Liver (tissue), 8 donors: ENCODE measurements at regions not wholly inside any gene's neighbourhood (a gene's known extent, or its start where the extent isn't known, plus 50 kb on each side); places are given as distances from the start of the nearest gene placed in this dataset.

ENCODE experiments used
- DNase-seq: peaks from one replicate; pipeline ENCODE4 v3.0.0-alpha.2; 2017; ENCODE audit warnings: low spot score
- H3K27ac ChIP-seq, 2 donors: one replicate each; pipeline ENCODE4 v1.7.0; 2013; ENCODE audit warnings: inconsistent platforms in 2 of 2, low read length in 2 of 2, control low read depth in 1 of 2, low read depth in 1 of 2, mild to moderate bottlenecking in 1 of 2
- H3K27me3 ChIP-seq, 4 donors: one replicate each; pipeline versions ENCODE4 v1.6.1 to v1.7.0; 2013; ENCODE audit warnings: low read length in 3 of 4, inconsistent platforms in 1 of 4, mild to moderate bottlenecking in 1 of 4, moderate library complexity in 1 of 4; ENCODE audit not compliant: control insufficient read depth in 4 of 4, insufficient read depth in 4 of 4
- H3K36me3 ChIP-seq, 4 donors: one replicate each; pipeline versions ENCODE4 v1.6.1 to v1.7.0; 2013; ENCODE audit warnings: low read length in 3 of 4, mild to moderate bottlenecking in 3 of 4, low read depth in 1 of 4, moderate library complexity in 1 of 4; ENCODE audit not compliant: control insufficient read depth in 4 of 4, insufficient read depth in 3 of 4
- H3K4me1 ChIP-seq, 4 donors: one replicate each; pipeline versions ENCODE4 v1.6.1 to v1.7.0; 2013; ENCODE audit warnings: low read length in 3 of 4, mild to moderate bottlenecking in 3 of 4, moderate library complexity in 1 of 4; ENCODE audit not compliant: control insufficient read depth in 4 of 4, insufficient read depth in 4 of 4
- H3K4me3 ChIP-seq, 3 donors: one replicate each; pipeline versions ENCODE4 v1.6.1 to v1.7.0; 2013; ENCODE audit warnings: low read length in 3 of 3, control low read depth in 1 of 3, low read depth in 1 of 3, mild to moderate bottlenecking in 1 of 3
- H3K9ac ChIP-seq, 2 donors: one replicate each; pipeline ENCODE4 v1.7.0; 2013; ENCODE audit warnings: low read length in 2 of 2, mild to moderate bottlenecking in 2 of 2, moderate library complexity in 2 of 2, control low read depth in 1 of 2, low read depth in 1 of 2
- H3K9me3 ChIP-seq, 4 donors: one replicate each; pipeline versions ENCODE4 v1.6.1 to v1.7.0; 2013; ENCODE audit warnings: low read length in 3 of 4; ENCODE audit not compliant: control insufficient read depth in 4 of 4
- ATF3 ChIP-seq: IDR thresholded peaks from 2 replicates; pipeline ENCODE4 v1.6.1; 2016; ENCODE audit warnings: antibody characterized with exemption
- CTCF ChIP-seq: fragments of 150-350 bp; IDR thresholded peaks from 2 replicates; pipeline ENCODE4 v1.5.1; 2017; ENCODE audit warnings: improper control_type of control experiment, low read depth, low read length; ENCODE audit not compliant: missing input control
- EGR1 ChIP-seq, 2 donors: IDR thresholded peaks; 2 replicates each; pipeline ENCODE4 v1.6.1; 2016 to 2018; ENCODE audit warnings: antibody characterized with exemption in 2 of 2, low read depth in 2 of 2
- FOXA1 ChIP-seq: IDR thresholded peaks from 2 replicates; pipeline ENCODE4 v1.6.1; 2016; ENCODE audit warnings: antibody characterized with exemption
- FOXA2 ChIP-seq: IDR thresholded peaks from 2 replicates; pipeline ENCODE4 v1.6.1; 2016; ENCODE audit warnings: antibody characterized with exemption
- GABPA ChIP-seq, 2 donors: IDR thresholded peaks in 1 of 2; conservative IDR thresholded peaks in 1 of 2; 2 replicates each; pipeline ENCODE4 v1.6.1; 2016; ENCODE audit warnings: antibody characterized with exemption in 2 of 2, mild to moderate bottlenecking in 1 of 2, moderate library complexity in 1 of 2
- HNF4A ChIP-seq, 2 donors: conservative IDR thresholded peaks; 2 replicates each; pipeline ENCODE4 v1.6.1; 2016; ENCODE audit warnings: antibody characterized with exemption in 2 of 2, mild to moderate bottlenecking in 2 of 2
- HNF4G ChIP-seq: IDR thresholded peaks from 2 replicates; pipeline ENCODE4 v1.6.1; 2016; ENCODE audit warnings: antibody characterized with exemption
- JUND ChIP-seq, 2 donors: IDR thresholded peaks; 2 replicates each; pipeline ENCODE4 v1.6.1; 2016; ENCODE audit warnings: antibody characterized with exemption in 2 of 2
- MAX ChIP-seq: IDR thresholded peaks from 2 replicates; pipeline ENCODE4 v1.6.1; 2016; ENCODE audit warnings: antibody characterized with exemption
- NR2F2 ChIP-seq: IDR thresholded peaks from 2 replicates; pipeline ENCODE4 v1.6.1; 2016; ENCODE audit warnings: antibody characterized with exemption
- RAD21 ChIP-seq, 2 donors: IDR thresholded peaks; 2 replicates each; pipeline ENCODE4 v1.6.1; 2016; ENCODE audit warnings: antibody characterized with exemption in 2 of 2, mild to moderate bottlenecking in 2 of 2
- REST ChIP-seq: IDR thresholded peaks from 2 replicates; pipeline ENCODE4 v1.6.1; 2016; ENCODE audit warnings: antibody characterized with exemption, mild to moderate bottlenecking
- RXRA ChIP-seq, 2 donors: IDR thresholded peaks; 2 replicates each; pipeline ENCODE4 v1.6.1; 2017 to 2018; ENCODE audit warnings: antibody characterized with exemption in 2 of 2, mild to moderate bottlenecking in 1 of 2
- SP1 ChIP-seq: IDR thresholded peaks from 2 replicates; pipeline ENCODE4 v1.6.1; 2018; ENCODE audit warnings: antibody characterized with exemption, mild to moderate bottlenecking
- TAF1 ChIP-seq: conservative IDR thresholded peaks from 2 replicates; pipeline ENCODE4 v1.6.1; 2016; ENCODE audit warnings: antibody characterized with exemption, mild to moderate bottlenecking
- YY1 ChIP-seq: IDR thresholded peaks from 2 replicates; pipeline ENCODE4 v1.6.1; 2016; ENCODE audit warnings: antibody characterized with exemption, mild to moderate bottlenecking
- ZBTB33 ChIP-seq: IDR thresholded peaks from 2 replicates; pipeline ENCODE4 v1.6.1; 2016; ENCODE audit warnings: antibody characterized with exemption
- WGBS: extraction: QIAGEN DNeasy Blood & Tissue Kit; methylation state at CpG from one replicate; pipeline ENCODE4 v1.1.7; 2013; 5-methylcytosine and 5-hydroxymethylcytosine counted together
- donor health status: healthy.
- donor health status: healthy.
- donor health status: healthy.
- donor health status: healthy.
- donor health status: healthy.

- Histone ChIP-seq H3K9me3 (no peaks in the 10 kb centered on the region), H3K9ac (no peak overlapping the region), H3K4me1 (no peaks in the 10 kb centered on the region), H3K27me3 (peaks cover 0 to 2% (median 0%) of the 10 kb centered on the region in 4 donors), H3K4me3 (no peak overlapping the region), H3K27ac (no peak overlapping the region), H3K36me3 (no peaks in the 10 kb centered on the region)
- 81% methylated on average over 6 of the region's 6 CpGs for WGBS
- DNase-seq, result no peak
- TF ChIP-seq HNF4G (no peak), RAD21 (IDR thresholded peaks at IDR 0.05) (no peak), FOXA1 (no peak), MAX (no peak), ATF3 (no peak), HNF4A (conservative IDR thresholded peaks at IDR 0.05) (no peak), FOXA2 (no peak), TAF1 (no peak)
Measured at GRCh38 chr16:48103591-48103990, 52.2 kb downstream of the ABCC12 start.

- no peak for DNase-seq
- 82% methylated on average over 15 of the region's 15 CpGs for WGBS
- H3K27me3 ChIP-seq, result peaks cover 0 to 2% (median 0%) of the 10 kb centered on the region in 4 donors
- H3K9ac ChIP-seq, result no peak overlapping the region
- no peak overlapping the region for H3K27ac ChIP-seq
- H3K36me3 ChIP-seq, result no peaks in the 10 kb centered on the region
- no peak overlapping the region for H3K4me3 ChIP-seq
- H3K4me1 ChIP-seq, result no peaks in the 10 kb centered on the region
- no peaks in the 10 kb centered on the region for H3K9me3 ChIP-seq
- TF ChIP-seq HNF4G (no peak), HNF4A (conservative IDR thresholded peaks at IDR 0.05) (no peak), ZBTB33 (no peak), CTCF (no peak), FOXA1 (no peak), RAD21 (IDR thresholded peaks at IDR 0.05) (no peak), MAX (no peak), NR2F2 (no peak), GABPA (IDR thresholded peaks at IDR 0.05 in 1 of 2, conservative IDR thresholded peaks at IDR 0.05 in 1 of 2) (no peak), JUND (IDR thresholded peaks at IDR 0.05) (no peak), TAF1 (no peak), ATF3 (no peak), RXRA (IDR thresholded peaks at IDR 0.05) (no peak), SP1 (no peak), REST (no peak), FOXA2 (no peak), EGR1 (IDR thresholded peaks at IDR 0.05; ENCODE audit: low read depth in 2 of 2) (no peak), YY1 (no peak)
Measured at GRCh38 chr16:48102083-48103008, 53.4 kb downstream of the ABCC12 start.
